ENCODE measurements at regions not wholly inside any gene's neighbourhood (a gene's known extent, or its start where the extent isn't known, plus 50 kb on each side); places are given as distances from the start of the nearest gene placed in this dataset.
"Not testable (repeated sequence)": the region's sequence is repeated elsewhere in the genome, so short reads cannot be mapped to it uniquely, and the experiment has no call there.

- no peak overlapping the region for H3K4me3 ChIP-seq (IDR thresholded peaks at IDR 0.05; ENCODE audit: insufficient read depth, low read depth, low read length)
Measured at GRCh38 chr7:69443136-69443535, 155.1 kb upstream of the AUTS2 start.

GRCh38 chr7:69445541-69445940 lies 152.7 kb upstream of the AUTS2 start:
- Histone ChIP-seq H3K4me1 (ENCODE audit: low read depth, poor library complexity, severe bottlenecking) (peaks cover 5% of the 10 kb centered on the region), H3K4me3 (IDR thresholded peaks at IDR 0.05; ENCODE audit: insufficient read depth, low read depth, low read length) (no peak overlapping the region), H4K20me1 (ENCODE audit: insufficient read depth) (no peaks in the 10 kb centered on the region), H3K4me2 (no peak overlapping the region), H3K27ac (no peak overlapping the region), H3K79me2 (ENCODE audit: insufficient read depth, low read depth) (no peaks in the 10 kb centered on the region), H3K36me3 (ENCODE audit: insufficient read depth) (no peaks in the 10 kb centered on the region), H3K27me3 (ENCODE audit: insufficient read depth, low read depth) (no peaks in the 10 kb centered on the region), H2AFZ (ENCODE audit: low read depth) (no peak overlapping the region), H3K9ac (no peak overlapping the region)
- TF ChIP-seq, protein P1, sequence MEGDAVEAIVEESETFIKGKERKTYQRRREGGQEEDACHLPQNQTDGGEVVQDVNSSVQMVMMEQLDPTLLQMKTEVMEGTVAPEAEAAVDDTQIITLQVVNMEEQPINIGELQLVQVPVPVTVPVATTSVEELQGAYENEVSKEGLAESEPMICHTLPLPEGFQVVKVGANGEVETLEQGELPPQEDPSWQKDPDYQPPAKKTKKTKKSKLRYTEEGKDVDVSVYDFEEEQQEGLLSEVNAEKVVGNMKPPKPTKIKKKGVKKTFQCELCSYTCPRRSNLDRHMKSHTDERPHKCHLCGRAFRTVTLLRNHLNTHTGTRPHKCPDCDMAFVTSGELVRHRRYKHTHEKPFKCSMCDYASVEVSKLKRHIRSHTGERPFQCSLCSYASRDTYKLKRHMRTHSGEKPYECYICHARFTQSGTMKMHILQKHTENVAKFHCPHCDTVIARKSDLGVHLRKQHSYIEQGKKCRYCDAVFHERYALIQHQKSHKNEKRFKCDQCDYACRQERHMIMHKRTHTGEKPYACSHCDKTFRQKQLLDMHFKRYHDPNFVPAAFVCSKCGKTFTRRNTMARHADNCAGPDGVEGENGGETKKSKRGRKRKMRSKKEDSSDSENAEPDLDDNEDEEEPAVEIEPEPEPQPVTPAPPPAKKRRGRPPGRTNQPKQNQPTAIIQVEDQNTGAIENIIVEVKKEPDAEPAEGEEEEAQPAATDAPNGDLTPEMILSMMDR (conservative IDR thresholded peaks at IDR 0.05; ENCODE audit: low read depth, low read length), result no peak

More at GRCh38 chr7:69443136-69443535, 155.1 kb upstream of the AUTS2 start:
- no peak overlapping the region for H2AFZ ChIP-seq (ENCODE audit: low read depth)
- no peaks in the 10 kb centered on the region for H4K20me1 ChIP-seq (ENCODE audit: insufficient read depth)
- H3K4me1 ChIP-seq (ENCODE audit: low read depth, poor library complexity, severe bottlenecking), result peaks cover 5% of the 10 kb centered on the region
- H3K79me2 ChIP-seq (ENCODE audit: insufficient read depth, low read depth), result no peaks in the 10 kb centered on the region
- H3K9ac ChIP-seq, result no peak overlapping the region
- TF ChIP-seq, protein P1 (conservative IDR thresholded peaks at IDR 0.05; ENCODE audit: low read depth, low read length), result no peak
- no peaks in the 10 kb centered on the region for H3K27me3 ChIP-seq (ENCODE audit: insufficient read depth, low read depth)
- no peak overlapping the region for H3K27ac ChIP-seq
- H3K36me3 ChIP-seq (ENCODE audit: insufficient read depth), result no peaks in the 10 kb centered on the region
- H3K4me2 ChIP-seq, result no peak overlapping the region

DNA sequence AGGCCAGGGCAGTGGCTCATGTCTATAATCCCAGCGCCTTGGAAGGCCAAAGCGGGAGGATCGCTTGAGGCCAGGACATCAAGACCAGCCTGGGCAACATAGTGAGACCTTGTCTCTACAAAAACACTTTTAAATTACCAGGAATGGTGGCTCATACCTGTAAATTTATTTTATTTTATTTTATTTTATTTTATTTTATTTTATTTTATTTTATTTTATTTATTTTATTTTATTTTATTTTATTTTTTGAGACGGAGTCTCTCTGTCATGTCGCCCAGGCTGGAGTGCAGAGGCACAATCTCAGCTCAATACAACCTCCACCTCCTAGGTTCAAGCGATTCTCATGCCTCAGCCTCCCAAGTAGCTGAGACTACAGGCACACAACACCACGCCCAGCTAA lies 152.1 kb upstream of the AUTS2 start:
- H3K4me2 ChIP-seq; H2AFZ ChIP-seq (ENCODE audit: low read depth); H3K9ac ChIP-seq; H3K36me3 ChIP-seq (ENCODE audit: insufficient read depth); H3K4me3 ChIP-seq (IDR thresholded peaks at IDR 0.05; ENCODE audit: insufficient read depth, low read depth, low read length); H3K4me1 ChIP-seq (ENCODE audit: low read depth, poor library complexity, severe bottlenecking); H3K27me3 ChIP-seq (ENCODE audit: insufficient read depth, low read depth); H4K20me1 ChIP-seq (ENCODE audit: insufficient read depth); H3K79me2 ChIP-seq (ENCODE audit: insufficient read depth, low read depth); H3K27ac ChIP-seq: not testable (repeated sequence)

DNA sequence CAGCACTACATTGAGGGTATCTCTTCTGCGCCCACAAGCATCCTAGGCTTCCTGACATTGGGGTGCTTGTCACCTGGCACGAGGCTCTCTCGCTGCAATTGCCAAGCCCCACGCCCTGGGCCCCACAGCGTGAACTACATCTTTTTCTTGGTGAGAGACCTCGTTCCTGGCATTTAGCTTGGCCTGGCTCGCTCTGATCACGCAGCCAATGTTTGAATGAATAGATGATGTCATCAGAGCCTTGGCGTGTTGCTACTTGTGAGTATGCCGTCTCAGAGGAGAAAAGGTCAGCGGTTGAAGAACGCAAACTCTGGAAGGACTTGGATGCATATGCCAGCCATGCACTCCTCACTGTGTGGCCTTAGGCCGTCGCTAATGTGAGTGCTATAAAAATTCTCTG lies 150.2 kb upstream of the AUTS2 start:
- no peak overlapping the region for H2AFZ ChIP-seq (ENCODE audit: low read depth)
- H3K27me3 ChIP-seq (ENCODE audit: insufficient read depth, low read depth), result no peaks in the 10 kb centered on the region
- H3K36me3 ChIP-seq (ENCODE audit: insufficient read depth), result no peaks in the 10 kb centered on the region
- TF ChIP-seq, protein P1 (conservative IDR thresholded peaks at IDR 0.05; ENCODE audit: low read depth, low read length), result no peak
- H3K4me3 ChIP-seq (IDR thresholded peaks at IDR 0.05; ENCODE audit: insufficient read depth, low read depth, low read length), result no peak overlapping the region
- no peak overlapping the region for H3K27ac ChIP-seq
- no peak overlapping the region for H3K4me2 ChIP-seq
- no peaks in the 10 kb centered on the region for H4K20me1 ChIP-seq (ENCODE audit: insufficient read depth)
- H3K4me1 ChIP-seq (ENCODE audit: low read depth, poor library complexity, severe bottlenecking), result peaks cover 5% of the 10 kb centered on the region
- H3K9ac ChIP-seq, result no peak overlapping the region
- no peaks in the 10 kb centered on the region for H3K79me2 ChIP-seq (ENCODE audit: insufficient read depth, low read depth)

GRCh38 chr7:69450456-69450855 lies 147.8 kb upstream of the AUTS2 start:
- Histone ChIP-seq H4K20me1 (ENCODE audit: insufficient read depth) (no peaks in the 10 kb centered on the region), H3K27ac (no peak overlapping the region), H3K36me3 (ENCODE audit: insufficient read depth) (no peaks in the 10 kb centered on the region), H3K9ac (no peak overlapping the region), H3K4me1 (ENCODE audit: low read depth, poor library complexity, severe bottlenecking) (no peaks in the 10 kb centered on the region), H3K79me2 (ENCODE audit: insufficient read depth, low read depth) (no peaks in the 10 kb centered on the region), H2AFZ (ENCODE audit: low read depth) (no peak overlapping the region), H3K4me2 (no peak overlapping the region), H3K4me3 (IDR thresholded peaks at IDR 0.05; ENCODE audit: insufficient read depth, low read depth, low read length) (no peak overlapping the region), H3K27me3 (ENCODE audit: insufficient read depth, low read depth) (no peaks in the 10 kb centered on the region)
- TF ChIP-seq, protein P1 (conservative IDR thresholded peaks at IDR 0.05; ENCODE audit: low read depth, low read length), result no peak
